ENCODE measurements at regions not wholly inside any gene's neighbourhood (a gene's known extent, or its start where the extent isn't known, plus 50 kb on each side); places are given as distances from the start of the nearest gene placed in this dataset.
"Not testable (repeated sequence)": the region's sequence is repeated elsewhere in the genome, so short reads cannot be mapped to it uniquely, and the experiment has no call there.

DNA sequence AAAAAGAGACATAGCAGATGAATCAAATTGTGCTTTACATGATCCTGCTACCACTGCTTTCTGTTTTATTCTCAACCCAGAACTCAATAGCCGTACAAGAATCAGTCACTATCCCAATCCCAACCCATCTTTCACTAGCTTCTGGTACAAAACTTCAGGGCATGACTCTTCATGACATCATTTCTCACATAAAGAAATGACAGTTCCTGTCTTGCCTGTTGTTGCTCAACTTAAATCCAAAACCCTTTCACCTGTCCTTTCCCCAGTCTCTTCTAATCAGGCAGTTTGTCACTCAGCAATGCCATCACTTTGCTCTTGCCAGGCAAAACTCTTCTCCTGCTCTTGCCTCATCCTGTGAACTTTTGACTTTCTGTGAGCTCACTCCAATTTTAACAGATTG lies 962.8 kb downstream of the GALC start:
- no peak for DNase-seq

DNA sequence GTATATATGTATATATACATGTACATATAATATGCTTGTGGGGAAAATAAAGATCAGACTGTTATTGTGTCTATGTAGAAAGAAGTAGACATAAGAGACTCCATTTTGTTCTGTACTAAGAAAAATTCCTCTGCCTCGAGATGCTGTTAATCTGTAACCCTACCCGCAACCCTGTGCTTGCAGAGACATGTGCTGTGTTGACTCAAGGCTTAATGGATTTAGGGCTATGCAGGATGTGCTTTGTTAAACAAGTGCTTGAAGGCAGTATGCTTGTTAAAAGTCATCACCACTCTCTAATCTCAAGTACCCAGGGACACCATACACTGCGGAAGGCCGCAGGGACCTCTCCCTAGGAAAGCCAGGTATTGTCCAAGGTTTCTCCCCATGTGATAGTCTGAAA lies 972.9 kb downstream of the GALC start:
- DNase-seq = not testable (repeated sequence)

DNA sequence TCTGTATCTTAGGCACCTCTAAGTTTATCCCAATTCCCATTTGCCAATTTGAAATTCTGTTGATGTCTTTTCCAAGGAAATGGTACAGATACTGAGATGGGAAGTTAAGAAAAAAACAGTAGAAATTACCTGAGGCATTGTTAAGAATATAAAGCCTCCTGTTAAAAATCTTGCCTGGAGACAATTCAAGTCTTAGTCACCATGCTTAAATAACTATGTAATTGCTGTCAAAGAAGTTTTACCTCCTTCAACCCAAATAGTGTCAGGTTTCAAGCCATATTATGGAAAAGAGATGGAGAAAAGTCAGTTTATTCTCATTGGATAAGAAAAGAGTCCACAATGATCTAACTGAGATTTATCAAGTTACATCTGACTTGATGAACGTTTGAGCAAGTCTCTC lies 974.7 kb downstream of the GALC start:
- DNase-seq = no peak

DNA sequence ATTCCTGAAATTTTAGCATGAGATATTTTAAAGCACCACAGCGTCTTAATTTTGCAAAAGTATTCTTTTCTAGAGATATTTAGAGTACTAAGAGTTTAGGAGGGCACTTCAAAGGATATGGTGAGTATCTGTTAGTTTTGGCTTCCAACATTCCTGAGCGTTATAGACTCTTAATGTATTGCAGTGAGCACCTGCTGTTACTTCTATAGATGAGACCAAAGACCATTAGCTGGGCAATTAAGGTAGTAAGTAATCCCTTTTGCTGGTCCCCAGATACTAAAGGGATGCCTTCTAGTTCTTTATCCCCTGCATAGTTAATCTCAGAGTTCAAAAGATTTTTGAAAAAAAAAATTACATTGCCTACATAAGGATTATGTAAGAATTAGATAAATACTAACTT lies 975.6 kb downstream of the GALC start:
- no peak for DNase-seq

DNA sequence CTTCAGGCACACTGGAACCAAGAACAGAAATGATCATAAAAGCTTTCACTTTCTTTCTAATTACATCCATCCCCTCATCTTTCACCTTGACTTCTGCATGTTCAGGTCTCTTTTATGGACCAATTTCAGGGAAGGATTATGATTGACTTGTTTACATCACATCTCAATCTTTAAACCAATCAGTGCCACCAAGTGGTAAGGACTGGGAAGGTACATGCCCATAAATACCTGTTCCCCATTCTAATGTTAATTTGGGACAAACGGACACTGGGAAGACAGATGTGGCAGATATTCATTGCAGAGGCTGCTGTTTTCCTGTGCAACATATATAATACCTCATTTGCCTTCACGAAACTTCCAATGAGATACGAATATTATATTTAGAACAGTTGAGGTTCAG lies 978.1 kb downstream of the GALC start:
- DNase-seq = no peak

DNA sequence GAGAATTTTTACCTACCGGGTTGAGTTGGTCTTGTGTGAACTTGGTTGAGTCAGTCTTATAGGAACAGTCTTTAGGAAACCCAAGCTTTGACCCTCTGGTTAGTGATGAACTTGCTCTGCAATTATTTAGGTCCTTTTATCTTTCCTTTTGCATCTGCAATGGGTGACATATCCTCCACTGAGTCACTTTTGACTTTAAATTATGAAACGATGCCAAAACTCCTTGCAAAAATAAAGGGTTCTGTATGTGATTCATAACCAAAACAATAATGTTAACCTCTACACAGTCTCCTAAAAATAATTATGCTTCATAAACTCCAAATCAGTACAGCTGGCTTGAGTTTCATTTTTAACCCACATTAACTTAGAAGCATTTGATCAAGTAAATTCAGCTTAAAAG lies 979.4 kb downstream of the GALC start:
- DNase-seq = no peak

DNA sequence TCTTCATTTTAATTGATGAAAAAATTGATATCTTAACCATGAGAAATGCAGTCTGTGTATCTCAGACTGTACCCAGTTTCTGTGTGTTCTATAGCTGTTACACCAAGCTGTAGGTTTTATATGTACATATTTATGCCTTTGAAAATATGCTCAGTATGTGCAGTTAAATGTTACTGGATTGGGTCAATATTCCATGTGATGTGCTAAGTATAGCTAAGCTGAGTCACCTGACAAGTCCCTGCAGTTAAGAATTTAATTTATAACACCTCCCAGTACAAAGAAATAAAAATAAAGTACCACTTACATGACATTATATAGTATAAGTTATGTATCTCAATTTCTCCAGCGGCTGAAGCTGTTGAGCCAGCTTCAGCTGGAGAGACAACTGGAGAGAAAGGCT lies 984.0 kb downstream of the GALC start:
- DNase-seq = no peak

DNA sequence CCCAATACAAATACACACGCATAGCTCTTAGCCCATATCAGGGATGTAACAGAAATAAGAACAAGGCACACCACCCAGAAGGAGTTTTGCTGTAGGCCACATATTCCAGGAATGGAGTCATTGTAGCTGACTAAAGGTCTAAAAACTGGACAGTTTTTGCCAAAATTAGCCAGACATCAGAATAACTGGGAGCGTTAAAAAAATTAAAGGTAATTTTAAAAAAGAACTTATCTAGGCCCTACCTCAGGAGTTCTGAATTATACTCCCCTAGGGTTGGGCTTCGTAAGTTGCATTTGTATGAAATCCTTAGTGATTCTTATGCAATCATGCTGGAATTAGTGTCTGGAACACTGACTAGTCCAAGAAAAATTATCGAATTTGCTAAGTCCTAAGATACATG lies 987.7 kb downstream of the GALC start:
- no peak for DNase-seq

DNA sequence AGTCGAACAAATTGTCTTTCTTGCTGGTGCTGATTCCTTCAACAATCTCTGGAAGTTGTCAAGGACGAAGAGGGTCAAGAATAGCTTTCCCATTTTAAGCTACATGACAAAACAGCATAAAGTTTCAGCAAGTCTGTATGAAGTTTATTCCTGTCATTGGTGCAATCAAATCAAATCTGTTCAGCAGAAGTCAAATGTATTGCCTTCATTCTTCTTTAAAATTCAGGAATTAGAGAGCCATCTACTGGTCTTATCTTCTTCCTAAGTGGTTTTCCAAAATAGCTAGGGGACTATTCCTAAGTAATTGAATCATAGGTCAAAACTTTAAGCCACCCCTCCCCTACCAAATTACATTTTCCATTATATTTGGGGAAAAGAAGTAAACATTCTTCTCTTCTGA lies 990.2 kb downstream of the GALC start:
- no peak for DNase-seq

DNA sequence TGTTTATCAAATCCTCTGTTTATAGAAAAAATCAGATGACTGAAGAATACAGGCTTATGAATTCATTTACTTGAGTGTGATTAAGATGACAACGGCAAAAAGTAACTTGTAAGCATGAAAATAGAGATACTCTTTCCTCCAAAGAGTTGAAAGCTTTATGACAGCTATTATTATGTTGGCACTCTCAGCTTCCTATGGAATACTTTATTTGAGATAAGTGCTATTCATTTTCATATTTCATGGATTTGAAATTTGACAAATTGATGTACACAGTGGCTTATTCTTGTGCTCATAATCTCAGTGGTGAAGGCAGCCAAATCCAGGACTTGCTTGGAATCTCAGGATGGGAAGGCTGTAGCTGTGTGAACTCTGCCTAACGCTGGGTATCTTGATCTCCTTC lies 991.6 kb downstream of the GALC start:
- DNase-seq = no peak

DNA sequence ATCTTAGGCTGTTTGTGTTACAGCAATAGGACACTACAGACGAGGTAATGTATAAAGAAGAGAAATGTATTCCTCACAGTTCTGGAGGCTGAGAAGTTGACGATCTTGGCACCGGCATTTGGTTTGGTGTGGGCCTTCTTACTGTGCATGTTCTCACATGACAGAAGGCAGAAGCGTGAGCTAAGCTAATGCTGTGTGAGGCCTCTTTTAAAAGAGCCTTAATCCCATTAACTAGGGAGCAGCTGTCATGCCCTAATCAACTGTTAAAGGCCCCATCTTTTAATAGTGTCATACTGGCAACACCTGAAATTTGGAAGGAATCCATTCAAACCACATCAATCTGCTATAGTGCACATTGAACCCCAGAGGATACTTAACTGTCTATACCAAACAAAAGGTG lies 992.9 kb downstream of the GALC start:
- DNase-seq = no peak

DNA sequence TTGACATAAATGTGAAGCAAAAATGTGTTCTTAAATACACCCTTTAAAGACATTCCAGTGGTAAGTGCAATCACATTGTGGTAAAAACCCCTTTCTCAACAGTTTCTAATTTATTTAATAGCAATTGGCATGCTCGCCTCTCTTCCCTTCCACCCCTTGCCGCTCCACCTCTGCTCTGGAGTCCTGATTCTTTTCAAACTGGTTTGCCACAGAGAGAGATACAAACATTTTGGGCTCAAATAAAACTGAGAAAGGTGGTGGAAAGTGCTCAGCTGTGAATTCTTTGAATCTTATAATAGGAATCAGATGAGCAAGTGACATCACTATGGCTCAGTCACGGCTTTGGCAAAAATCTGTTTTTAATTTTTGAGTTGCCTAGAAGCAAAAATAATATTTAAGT lies 993.9 kb downstream of the GALC start:
- no peak for DNase-seq

DNA sequence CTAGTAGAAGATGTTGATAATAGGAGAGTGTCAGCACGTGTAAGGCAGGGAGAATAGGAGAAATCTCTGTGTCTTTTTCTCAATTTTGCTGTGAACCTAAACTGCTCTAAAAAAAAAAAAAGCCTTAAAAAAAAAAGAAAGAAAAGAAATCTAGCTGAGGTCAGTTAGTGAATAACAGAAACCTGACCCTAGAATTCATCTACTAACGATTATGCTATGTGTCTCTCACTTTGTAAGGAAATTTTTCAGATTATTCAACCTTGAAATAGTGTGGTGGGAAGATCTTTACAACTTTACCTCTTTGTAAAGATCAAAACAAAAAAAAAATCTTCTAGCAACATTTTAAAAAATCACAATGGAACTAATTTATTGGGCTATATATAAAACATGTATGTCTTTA lies 995.7 kb downstream of the GALC start:
- DNase-seq = no peak

DNA sequence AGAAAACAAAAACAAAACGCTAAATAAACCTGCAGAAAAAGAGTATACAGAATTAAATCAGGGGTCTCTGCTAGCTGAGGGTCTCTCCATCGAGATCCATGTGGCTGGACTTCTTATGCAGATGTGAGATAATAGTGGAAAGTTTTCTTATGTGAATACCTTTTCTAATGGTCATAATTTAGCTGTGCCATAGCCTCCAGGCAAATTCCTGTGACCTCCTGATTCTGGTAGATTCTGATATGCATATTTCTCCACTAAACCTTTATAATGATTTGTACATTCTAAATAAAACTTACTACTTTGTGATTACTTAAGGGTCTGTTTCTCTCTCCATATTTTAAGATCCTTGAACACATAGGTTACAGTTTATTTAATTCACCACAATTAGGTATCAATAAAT lies 1002.6 kb downstream of the GALC start:
- no peak for DNase-seq

DNA sequence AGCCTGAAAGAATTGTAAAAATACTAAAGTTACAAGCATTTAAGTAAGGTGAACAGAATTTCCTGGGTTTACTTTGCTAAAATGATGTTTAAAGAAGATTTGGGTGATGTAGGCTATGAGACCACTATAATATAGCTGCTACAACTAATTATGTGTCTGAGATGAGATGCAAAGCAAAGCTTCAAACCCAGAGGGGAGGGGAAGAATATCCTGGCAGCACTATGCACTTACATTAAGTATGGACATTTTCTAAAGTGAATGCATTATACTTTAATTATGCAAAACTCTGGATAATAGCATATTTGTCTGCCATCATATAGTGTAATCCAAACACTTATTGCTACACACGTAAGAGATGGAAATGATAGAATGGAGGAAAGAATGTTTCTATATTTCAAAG lies 1003.7 kb downstream of the GALC start:
- DNase-seq = no peak

DNA sequence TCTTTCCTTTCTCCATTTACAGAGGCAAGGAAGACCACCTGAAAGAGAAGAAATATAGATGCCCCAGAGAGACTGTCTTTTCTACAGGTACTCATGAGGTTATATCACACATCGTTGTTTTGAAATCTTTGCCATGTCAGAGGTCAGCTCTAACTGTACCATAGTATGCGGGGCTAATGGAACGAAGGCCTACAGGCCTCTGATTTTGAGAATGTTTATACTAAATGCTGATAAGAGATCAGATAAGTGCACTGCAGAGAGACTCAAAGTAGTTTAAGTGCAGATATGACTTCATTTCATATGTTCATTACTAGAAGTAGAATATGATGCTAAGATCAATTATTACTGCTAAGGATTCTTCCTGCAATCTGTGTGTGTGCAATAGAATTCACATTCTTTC lies 1005.0 kb downstream of the GALC start:
- no peak for DNase-seq

DNA sequence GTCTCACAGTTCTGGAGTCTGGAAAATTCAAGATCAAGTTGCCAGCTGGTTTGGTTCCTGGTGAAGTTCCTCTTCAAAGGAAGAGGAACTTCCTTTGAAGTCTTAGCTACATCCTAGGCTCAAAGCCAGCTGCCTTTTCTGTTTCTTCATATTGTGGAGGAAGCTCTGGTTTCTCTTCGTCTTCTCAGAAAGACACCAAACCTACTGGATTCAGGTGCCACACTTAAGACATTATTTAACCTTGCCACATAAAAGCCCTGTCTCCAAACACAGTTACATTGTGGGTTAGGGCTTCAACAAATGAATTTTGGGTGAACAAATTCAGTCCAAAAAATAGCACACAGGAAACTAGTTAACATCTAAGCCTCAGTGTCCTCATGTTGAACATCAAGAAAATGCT lies 1019.8 kb downstream of the GALC start:
- DNase-seq = no peak

DNA sequence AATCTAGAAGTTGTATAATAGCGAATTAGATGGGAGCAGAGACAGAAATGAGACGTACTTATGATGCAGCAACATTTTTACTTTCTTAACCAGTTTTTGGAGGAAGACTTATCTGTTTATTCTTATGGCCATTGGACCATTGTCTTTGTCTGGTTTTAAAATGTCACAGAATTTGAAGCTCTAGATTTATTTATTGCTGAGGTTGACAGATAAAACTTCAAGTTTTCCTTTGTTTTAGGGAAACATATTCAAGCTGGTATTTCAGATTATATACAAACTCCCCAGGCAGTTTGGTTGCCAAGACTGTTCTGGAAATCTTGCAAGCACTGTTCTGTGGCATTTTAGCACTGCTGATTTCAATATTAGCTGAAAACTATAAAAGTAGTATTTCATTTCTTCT lies 1021.7 kb downstream of the GALC start:
- no peak for DNase-seq

DNA sequence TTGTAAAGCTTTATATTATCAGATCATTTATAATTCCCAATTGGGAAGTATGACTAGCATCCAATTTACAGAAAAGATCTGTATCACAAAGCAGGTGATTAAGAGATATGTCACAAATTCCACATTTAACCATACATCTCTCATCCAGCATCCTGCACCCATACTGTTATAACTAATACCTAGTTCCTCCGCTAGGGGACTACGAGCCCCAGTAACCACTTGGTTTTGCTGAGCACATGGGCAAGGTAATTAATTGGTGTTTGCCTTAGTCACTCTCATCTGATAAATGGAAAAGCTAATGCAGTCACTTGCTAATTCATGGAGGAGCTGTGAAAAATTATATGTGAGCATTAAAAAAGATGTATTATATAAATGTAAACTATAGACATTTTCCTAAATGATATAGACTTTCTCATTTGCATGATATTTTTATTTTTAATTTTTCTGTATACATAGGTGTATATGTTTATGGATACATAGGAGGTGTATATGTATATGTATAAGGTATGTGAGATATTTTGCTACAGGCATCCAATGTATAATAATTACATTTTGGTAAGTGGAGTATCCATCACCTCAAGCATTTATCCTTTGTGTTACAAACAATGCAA lies 1031.8 kb downstream of the GALC start:
- DNase-seq = no peak

DNA sequence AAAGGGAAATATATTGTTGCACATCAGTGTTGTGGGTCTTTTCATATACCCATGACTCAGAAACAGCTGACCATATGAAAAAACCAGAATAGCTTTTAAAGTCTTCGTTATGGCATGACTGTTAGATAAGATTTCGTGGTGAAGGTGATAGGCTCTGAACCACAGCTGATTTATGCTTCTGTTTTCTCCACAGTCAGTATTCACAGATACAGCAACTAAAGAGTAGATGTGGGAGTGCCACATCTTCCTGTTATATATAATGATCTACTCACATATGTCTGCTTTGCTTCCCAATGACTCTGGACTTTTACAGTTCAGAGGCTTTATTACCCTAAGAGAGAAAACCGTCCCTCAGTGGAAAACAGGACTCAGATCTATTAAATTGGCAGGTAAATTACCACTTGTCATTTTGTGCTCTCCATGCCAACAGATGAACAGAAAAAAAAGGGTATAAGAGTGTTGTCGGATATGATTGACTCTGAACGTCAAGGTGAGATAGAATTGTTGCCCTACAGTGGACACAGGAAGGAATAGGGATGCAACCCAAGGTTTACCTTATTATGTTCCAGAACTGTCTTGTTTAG lies 1037.1 kb downstream of the GALC start:
- DNase-seq = no peak

DNA sequence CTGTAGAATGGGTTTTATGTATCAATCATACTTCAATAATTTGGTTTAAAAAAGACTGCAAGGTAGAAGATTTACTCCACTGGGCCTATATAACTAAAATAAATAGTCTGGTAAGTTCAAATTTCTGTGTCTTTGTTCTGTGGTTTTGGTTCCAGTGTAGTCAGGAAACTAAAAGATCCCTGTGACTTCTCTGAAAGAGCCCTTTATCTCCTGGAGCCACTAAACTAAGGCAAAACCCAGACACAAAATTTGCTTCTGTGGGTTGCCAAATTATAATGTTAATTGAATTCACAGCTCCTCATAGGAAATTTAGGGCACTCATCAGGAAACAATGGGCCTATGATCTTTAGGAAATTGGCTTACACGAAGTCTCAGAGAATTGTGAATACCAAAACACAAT lies 1038.4 kb downstream of the GALC start:
- DNase-seq = no peak

DNA sequence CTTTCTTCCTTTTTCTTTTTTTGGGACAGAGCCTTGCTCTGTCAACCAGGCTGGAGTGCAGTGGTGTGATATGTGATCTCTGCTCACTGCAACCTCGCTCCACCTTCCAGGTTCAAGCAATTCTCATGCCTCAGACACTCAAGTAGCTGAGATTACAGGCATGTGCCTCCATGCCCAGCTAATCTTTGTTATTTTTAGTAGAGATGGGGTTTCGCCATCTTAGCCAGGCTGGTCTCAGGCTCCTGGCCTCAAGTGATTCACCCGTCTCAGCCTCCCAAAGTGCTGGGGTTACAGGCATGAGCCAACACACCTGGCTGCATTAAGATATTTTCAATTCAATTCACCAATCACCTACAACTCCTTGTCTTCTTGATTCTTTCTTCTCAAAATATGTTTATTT lies 1046.5 kb downstream of the GALC start:
- no peak for DNase-seq

DNA sequence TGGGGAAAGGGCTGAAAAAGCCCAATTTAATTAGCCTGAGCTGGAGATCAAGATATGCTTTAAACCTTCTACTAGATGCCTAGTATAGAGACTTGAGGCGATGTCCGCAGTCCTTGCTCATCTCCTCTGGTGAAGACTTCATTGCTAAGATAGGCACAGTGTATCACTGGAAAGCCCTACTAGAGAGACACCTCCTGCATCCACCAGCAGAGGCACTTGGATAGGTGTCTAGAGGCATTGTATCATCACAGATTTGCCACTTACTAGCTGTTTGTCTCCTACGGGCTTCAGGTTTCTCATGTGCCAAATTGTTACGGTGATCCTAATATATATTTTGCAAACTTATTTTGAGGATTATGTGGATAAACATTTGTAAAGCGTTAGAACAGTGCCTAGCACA lies 1048.5 kb downstream of the GALC start:
- DNase-seq = no peak

DNA sequence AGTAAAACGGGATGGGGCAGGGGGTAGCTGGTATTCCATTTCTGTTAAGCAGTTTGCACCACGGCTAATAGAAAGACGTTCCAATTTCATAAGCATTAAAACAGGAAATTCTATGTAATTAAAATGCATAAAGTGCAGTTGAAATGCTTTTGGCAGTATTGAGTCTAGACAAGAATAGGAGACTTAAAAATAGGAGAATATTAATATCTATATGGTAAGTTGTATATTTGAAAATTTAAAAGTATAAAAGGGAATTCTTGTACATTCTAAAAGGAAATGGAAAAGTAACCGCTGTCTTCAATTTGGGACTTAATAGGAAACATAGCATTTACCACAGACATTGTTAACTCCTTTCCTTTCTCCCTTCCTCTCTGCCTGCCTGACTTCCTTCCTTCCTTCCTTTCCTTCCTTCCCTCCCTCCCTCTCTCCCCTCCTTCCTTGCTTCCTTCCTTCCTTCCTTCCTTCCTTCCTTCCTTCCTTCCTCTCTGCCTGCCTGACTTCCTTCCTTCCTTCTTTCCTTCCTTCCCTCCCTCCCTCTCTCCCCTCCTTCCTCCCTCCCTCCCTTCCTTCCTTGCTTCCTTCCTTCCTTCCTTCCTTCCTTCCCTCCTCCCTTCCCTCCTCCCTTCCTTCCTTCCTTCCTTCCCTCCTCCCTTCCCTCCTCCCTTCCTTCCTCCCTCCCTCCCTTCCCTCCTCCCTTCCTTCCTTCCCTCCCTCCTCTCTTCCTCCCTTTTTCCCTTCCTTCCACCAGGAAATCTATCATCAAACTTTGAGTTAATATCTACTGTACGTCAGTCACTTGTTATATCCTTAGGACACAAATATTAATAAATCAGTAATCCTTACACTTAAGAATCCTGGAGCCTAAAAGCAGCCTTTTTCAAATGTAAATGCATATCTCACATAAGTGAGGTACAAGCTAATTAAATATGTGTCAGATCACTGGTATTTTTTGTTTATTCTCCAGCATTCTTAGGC lies 1049.3 kb downstream of the GALC start:
- no peak for DNase-seq
